NCI-H526 (cell line): ENCODE measurements at regions not wholly inside any gene's neighbourhood (a gene's known extent, or its start where the extent isn't known, plus 50 kb on each side); places are given as distances from the start of the nearest gene placed in this dataset.
A peak's percentile ranks its signal among the peaks of the same experiment; 100 is the strongest.

ENCODE experiments used
- DNase-seq, 2 experiments: peaks; one replicate each; lab custom pipeline; 2025; lab: John Stamatoyannopoulos, UW

DNA sequence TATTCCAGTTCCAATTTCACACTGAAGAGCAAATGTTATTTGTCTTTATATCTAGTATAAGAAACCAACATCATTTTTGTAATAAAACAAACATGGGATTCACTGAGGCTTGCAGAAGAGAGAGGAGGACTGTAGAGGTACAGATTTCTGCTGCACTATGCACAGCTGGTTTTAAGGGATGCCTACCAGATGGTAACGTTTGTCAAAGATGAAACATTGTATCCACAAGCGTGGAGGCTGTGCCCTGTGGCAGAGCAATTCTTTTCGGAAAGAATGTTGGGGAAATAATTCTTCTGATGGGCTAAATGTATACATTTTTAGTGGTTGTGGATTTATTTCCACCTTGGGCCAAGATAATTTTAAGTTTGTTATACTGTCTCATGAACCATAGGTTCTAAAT is 272.4 kb downstream of the DUSP10 start:
- DNase-seq, result no peak

DNA sequence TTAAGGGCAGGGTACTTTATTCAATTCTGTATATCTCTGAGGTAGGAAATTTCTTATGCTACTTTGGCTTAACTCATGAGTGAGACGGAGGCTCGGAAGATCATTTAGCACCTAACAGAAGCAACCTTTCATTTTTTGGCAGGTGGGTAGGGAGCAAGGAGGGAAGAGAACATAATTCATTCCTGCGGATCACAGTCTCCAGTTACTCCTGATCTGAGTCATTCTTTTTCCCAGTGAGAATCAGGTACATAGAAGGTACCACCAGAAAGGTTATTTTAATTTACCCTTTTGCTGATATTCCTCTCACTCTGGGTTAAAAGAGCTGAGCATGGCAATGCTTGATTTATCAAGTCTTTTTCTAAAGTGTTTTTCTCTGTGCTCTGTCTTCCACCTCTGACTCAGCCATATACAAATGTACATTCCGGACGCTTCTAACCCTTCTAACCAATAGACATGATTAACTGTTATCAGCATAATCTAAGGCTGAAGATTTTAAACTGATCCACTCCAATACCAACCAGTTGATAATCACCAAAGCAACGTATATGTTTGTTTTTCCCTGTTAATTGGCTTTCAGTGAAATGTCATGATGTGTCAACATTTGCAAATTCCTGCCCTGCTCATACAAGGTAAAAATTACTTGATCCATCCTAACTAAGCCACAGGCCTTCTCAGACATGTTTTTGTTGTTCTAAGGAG is 271.7 kb downstream of the DUSP10 start:
- DNase-seq, result no peak

DNA sequence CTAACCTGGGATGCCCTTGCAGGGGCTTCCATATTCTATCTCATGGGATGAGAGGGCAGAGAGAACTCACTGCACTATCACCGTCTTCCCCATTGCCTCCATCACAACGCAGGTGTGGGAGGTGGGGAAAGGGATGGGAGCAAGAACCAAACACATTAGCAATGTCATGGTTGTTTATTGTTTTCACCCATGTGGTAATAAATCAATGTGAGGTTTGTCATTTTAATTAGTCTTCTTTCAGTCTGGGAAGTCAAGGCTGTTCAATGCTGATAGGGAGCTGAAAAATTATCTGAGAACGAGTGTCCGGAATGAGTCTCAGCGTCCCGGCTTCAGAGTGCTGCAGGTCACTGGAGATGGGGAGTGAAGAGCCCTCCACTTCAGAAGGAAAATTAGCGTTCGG is 268.5 kb downstream of the DUSP10 start:
- DNase-seq, result no peak

DNA sequence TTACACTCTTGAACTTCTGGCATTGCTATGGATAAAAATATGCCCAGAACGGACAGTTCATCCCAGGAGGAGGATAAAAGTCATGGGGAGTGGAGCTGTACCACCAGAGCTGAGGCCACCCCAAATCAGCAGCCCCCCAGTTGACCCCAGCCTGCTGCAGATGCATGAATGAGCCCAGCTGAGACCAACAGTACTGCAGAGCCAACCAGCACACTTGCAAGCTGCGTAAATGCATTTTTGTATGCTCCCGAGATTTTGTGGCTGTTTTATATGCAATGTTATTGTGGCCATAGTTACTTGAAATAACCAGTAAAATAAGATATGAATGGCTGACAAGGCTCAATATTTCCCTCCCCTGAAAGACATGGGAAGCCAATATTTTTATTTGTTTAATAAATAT is 264.6 kb downstream of the DUSP10 start:
- DNase-seq, result no peak

DNA sequence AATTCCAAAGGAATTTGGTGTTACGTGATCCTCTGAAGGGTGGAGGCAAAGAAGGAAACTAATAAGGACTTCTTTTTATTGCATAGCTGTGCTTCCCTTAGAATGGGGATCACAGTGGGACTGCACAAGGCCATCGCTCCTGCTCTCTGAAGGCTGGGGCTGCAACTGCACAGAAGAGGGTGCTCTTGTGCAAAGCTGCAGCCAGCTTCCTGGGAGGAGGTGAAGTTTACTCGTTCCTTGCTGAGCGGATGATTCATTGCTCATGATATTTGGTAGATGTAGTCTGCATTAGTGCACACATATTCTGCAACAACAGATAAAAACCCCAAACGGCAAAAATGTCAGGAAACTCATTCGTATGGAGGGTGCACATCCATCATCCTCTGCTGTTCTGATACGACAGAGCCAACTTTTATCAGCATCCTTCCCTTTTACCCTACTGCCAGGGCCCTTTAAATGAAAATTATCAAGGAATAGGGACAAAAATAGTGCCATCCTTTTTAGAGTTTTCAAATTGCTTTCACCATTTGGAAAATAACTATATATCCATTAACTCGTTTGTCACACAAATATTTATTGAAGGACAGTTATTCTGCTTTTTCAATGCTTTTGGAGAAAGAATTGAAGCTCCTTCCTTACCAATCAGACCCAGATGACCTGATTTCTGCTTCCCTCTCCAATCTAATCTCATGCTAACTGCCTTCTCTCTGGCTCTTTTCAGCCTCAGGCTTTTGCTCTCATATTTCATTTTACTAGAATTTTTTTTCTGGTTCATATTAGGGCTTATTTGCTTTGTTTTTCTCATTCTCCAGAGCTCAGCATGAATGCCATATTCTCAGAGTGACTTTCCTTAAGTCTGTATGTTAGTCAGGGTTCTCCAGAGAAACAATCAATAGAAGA is 263.6 kb downstream of the DUSP10 start:
- DNase-seq, result peak in 1 of 2 experiments; percentile 48

DNA sequence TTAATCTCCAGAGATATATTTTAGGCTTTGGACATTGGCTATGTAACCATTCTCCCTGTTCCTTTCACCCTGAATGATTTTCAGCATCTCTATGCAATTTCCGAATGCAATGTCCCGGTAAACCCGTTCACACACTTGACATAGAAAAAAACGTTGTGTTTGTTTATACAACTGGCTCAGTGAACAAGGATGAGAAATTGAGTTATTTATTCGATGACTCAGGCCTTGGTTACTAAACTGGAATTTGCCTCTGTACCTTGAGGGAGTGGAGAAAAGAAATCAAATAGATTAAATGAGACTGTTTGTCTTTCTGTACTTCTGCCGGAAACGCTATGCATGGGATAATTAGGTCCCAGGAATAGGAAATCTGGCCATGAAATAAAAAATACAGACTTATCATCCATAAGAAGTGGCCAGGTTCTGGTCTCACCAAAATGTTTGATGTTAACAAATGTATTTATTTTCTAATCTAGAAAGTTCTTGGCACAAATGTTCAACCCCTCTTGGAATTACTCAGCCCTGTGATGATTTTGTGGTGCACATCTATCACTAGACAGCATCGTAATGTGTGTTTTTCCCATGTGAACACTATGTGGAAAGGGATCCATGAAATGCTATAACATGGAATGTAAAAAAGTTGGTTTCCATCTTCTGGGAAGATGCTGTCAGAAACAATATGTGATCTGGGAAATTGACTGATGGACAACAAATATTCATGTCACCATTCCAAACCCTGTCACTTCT is 253.9 kb downstream of the DUSP10 start:
- no peak for DNase-seq

DNA sequence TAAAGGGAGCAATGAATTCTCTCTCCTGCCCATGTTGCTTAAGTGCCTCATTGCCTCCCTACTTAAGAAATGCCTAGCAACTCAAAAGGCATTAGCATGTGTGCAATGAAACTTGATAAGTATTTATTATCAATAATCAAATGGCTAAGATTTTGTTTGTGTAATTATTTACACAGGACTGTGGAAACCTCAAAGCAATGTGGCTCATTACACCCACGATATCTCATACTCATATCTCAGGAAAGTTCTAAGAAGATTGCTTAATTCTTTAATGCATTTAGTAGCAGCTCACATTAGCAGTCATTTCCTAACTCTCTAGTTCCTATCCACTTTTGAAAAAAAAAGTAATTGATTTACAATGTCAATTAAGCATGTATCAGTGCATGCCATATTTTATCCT is 253.3 kb downstream of the DUSP10 start:
- no peak for DNase-seq

DNA sequence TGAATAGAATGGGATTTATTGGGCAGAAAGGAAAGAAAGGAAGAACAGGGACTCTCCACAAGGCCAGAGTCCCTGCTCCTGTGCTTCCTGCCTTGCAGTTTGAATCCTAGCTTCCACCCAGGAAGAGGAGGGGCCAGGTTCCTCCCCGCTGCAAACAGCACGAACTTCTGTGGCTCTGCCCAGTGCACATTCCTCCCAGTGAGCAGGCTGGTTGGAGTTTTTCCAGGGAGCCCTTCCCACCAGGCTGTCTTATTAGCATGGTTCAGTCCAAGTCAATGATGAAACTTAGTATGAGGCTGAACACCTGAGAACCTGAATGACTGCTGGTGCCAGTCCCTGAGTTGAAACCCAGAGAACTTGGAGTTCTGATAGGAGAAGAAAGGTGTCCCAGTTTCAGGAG is 247.2 kb downstream of the DUSP10 start:
- DNase-seq, result no peak

DNA sequence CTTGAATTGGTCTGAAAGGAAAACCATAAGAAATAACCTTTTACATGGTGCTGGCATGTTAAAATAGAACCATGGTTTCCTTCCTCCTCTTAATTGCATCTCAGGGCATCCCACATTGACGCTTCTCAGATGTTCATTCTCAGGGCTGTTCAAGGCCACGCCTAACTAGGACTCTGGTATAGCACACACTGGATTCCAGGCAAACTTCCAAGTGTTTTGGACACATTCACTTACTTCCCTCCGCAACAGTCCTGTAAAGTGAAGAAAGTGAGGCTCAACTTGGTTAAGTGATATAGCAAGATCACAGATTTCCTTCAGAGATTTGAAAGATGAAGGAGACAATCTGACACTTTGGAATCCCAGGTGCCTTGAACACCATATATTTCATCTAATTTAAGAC is 244.8 kb downstream of the DUSP10 start:
- DNase-seq, result no peak

DNA sequence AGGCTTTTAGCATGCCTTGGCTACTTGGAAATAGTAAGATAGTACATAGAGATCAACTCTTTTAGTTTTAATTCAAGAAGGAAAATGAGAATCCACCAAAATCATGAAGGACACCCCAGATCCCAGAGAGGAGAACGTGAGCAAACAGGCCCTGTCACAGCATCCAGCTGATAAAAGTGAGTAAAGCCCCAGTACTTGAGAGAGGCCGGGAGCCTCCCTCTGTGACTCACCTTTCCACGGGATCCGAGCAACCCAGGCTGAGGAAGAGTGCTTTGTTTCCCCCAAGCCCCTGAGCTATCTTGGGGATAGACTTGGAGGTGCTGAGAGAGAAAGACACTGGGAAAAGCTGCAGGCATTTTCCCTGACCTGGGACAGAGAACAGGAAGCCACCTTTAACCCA is 238.6 kb downstream of the DUSP10 start:
- no peak for DNase-seq

DNA sequence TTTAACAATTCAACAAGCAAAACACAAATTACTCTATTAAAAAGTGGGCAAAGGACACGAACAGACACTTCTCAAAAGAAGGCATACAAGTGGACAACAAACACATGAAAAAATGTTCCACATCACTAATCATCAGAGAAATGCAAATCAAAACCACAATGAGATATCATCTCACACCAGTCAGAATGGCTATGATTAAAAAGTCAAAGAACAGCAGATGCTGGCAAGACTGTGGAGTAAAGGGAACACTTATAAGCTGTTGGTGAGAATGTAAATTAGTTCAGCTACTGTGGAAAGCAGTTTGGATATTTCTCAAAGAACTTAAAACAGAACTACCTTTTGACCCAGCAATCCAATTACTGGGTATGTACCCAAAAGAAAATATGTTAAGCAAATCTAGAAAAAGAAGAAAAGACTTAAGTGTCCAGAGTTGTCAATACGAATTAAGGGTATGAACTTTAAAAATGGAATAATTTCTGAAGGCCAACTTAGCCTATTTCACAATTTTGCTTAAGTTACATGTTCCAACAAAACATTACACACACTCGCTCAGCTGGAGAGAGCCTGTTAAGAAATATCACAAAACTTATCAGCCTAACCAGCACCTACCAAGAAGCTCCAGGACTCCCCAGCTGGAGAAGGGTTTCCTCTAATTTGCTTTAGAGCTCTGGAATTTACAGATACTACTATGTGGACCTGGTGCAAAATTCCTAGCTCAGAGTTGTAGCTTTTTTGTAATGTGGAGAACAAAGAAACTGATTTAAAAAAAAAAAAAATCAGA is 232.1 kb downstream of the DUSP10 start:
- DNase-seq, result peak; percentile 66 to 80

DNA sequence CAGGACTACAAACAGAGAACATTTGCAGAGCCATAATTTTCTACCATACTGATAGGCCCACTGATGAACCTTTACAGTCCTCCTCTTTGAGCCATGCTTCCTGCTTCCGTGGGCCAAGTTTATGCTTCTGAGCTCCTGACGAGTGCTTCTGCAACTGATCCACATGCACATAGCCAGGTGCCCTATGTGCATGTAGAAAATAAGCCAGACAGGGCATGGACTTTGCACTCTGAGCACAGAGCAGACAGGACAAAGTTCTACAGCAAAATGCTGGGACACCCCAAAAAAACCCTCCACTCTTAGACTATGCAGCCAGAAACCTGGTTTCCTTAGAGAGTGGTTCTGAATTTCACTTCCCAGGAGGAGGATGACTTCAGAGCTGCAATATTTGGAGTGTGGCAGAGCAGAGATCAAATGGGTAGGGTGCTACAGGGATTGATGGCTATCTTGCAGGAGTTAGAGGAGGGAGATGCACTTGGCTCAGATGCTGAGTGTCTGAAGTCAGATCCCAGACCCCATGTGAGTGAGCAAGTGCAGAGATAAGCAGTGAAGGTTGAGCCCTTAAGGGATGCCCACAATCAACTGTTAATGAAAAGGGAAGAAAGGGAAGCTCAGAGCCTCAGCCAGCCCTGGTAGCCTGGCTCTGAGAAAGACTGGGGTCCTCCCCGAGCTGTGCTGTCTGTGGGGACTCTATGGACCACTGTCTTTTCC is 230.9 kb downstream of the DUSP10 start:
- peak; percentile 14 to 47 for DNase-seq

DNA sequence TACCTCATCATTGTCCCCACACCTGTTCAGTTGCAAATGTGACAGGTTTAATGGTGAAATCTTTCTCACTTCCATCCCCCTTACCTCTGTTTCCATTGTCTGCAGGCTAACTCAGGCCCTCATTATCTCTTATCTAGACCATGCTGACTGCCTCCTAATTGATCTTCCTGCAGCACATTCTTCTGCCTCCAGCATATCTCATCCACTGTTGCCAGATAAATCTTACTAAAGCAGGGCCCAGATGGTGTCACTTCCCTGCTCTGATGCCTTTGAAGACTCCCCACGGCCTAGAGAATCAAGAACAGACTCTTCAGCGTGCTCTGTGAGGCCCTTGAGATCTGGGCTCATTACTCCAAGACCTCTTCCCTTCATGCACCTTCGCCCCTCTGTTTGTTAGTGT is 230.1 kb downstream of the DUSP10 start:
- DNase-seq, result peak; percentile 13 to 37

DNA sequence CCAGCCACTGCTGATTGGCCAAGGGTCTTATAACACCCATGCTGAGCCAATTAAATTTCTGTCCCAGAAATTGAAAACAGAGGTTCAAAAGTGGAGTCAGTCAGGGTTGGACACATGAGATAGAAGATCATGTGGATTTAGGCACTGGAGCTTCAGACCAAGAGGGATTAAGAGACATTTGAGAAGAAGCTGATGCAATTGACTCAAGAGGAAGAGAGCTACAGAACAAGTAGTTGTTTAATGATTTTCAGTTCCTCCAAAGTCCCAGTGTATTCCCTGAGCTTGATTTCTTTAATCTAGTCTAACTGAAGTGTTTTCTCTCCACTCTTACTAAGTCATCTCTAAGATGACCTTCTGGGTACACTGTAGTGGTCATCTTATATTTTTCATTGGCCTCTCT is 227.1 kb downstream of the DUSP10 start:
- no peak for DNase-seq

DNA sequence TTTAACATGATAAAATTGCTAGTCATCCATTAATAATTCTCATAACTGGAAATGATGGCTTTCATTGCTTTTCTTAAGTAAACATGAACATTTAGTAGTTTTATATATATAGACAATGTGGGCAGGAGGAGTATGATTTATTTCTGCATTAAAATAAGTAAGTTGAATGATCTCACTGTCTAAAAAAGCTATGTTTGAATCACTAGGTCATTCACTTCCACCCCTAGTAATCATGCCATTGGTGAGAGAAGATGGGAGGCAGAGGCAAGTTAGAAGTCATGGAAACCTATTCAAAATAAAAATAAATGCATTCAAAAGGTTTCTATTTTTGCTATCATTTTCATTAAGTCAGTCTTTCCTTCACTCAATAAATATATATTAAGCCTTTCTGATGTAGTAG is 226.4 kb downstream of the DUSP10 start:
- no peak for DNase-seq

DNA sequence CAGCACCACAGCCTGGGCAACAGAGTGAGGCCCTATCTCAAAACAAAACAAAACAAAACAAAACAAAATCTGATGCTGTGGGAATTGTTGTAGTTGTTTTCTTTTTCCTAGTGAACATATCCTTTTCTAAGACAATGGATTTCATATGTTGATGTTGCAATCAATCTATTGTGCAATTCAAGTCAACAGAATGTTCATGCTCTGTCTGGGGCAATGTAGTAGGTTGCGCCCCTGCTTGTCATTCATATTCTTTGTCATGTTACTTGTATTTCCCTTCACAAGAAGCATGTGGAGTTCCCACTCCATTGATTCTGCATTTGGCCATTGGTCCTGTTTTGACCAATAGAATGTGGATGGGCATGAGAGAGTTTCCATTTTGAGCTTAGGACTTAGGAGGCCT is 223.9 kb downstream of the DUSP10 start:
- DNase-seq, result no peak

DNA sequence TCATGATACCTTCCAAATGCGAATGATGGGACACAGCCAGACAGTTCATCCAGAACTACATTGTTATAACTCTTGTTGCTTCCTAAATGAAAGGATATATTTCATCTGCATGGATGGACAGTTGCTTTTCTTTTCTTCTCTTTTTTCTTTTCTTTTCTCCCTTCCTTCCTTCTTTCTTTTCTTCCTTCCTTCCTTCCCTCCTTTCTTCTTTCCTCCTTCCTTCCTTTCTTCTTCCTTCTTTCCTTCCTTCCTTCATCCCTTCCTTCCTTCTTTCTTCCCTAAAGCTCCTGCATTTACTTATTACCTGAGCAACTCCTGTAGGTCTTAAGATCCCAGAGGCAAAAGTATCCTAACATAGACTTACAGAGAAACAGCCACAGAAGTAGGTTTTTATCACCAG is 221.6 kb downstream of the DUSP10 start:
- no peak for DNase-seq

DNA sequence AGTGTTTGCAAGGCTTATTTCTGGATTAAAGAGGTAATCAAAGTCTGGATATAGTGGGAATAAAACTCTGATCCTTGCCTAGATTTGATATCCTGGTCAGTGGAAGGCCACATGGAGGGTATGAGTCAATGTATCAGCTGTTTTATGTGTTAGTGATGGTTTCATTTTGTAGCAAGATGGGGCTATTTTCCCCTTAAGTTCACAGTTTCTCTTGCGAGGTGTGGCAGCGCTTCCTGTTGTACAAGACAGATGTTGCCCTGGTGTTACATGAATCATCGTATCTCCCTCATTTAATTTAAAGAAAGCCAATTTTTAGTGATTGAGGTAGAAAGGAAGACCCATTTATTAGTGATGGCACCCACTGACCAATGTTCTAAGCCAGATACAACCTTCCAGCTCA is 220.2 kb downstream of the DUSP10 start:
- DNase-seq, result no peak

DNA sequence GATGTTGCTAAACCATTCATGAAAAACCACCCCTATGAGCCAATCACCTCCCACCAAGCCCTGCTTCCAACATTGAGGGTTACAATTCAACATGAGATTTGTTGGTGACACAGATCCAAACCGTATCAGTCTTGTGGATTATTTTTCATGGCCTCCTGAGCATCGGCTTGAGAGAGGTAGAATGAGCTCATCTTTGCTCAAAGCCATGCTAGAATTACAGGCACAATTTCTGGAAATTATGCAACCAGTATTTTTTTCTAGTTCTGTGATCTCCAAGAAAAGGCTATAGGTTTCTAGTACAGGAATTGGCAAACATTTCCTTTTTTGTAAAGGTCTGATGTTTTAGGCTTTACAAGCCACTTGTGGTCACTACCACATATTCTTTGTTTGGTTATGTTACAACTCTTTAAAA is 219.4 kb downstream of the DUSP10 start:
- DNase-seq, result no peak

DNA sequence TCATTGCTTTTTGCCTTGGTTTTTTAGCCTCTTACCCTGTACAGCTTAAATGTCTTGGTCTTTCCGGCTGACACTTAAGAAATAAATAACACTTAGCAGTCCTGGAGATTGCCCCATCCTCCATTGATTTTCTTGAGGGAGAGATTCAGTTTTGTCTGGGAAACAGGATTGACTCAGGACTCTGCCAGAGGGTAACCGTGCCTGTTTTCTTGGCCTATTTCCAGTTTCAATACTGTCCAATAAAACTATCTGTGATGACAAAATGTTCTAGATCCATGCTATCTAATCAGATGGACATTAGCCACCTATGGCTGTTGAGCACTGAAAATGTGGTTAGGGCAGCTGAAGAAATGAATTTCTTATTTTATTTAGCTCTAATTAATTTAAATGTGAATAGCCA is 216.1 kb downstream of the DUSP10 start:
- no peak for DNase-seq

DNA sequence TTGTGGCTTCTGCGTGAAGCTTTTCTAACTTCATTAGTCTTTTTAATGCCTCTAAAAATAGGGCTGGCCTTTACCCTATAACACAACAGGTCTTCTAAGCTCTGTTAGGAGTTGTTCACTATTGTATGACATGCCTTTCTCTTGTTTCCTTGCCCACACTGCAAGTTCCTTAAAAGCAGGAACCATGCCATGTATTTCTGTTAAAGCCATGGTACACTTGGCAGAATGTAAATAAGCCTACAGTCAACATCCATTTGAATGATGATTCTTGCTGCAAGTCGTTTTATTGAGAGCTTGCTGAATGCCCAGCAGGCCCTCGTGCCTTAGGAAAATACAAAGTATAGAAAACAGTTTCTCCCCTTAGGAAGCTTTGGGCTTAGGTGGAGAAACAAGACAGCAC is 214.6 kb downstream of the DUSP10 start:
- DNase-seq, result peak; percentile 13 to 37
